ENCODE measurements at regions not wholly inside any gene's neighbourhood (a gene's known extent, or its start where the extent isn't known, plus 50 kb on each side); places are given as distances from the start of the nearest gene placed in this dataset.

GRCh38 chr6:105545228-105545920 lies 142.5 kb upstream of the PREP start:
- no peak for TF ChIP-seq EZH2 (IDR thresholded peaks at IDR 0.05; ENCODE audit: borderline replicate concordance, insufficient read depth, low read depth, low read length, poor library complexity, severe bottlenecking)
- no peak for TF ChIP-seq CTCF (IDR thresholded peaks at IDR 0.05)
